GM21515 (cell line): ENCODE measurements at regions not wholly inside any gene's neighbourhood (a gene's known extent, or its start where the extent isn't known, plus 50 kb on each side); places are given as distances from the start of the nearest gene placed in this dataset.

Experiments
- ATAC-seq: cut with Tn5 transposase; IDR thresholded peaks from one replicate; pipeline ENCODE4 v1.9.1; 2021; ENCODE audit not compliant: unreplicated experiment

DNA sequence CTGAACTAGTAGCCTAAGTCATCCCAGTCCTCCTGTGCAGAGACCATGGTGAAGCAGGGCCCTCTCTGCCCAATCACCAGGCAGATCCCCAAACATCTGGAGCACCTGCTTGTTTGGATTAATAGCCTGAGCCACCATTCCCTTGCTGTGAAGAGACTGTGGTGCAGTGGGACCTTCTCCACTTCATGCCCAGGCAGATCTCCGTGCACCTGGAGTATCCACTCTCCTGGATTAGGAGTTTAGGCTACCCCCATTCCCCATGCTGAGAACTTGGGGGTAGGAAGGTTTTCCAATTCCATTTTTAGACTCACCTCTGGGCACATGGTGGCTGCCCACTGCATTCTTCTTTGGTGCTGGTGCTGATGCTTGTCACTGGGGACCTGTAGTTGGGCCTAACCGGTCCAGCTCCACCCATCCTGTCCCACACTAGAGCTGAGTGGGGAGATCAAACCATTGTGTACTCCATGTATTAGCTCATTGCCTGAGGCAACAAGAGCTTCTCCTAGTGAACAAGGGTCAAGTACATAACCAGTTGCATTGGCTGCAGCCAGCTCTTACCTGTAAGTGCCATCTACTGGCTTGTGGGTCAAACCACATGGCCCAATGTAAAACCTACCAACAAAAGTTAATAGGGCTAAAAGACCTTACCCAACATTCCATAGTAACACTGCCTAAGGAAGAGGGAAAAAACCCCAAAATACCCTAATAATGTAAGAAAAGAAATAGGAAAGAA is 382.5 kb upstream of the CBLB start:
- no peak for ATAC-seq

DNA sequence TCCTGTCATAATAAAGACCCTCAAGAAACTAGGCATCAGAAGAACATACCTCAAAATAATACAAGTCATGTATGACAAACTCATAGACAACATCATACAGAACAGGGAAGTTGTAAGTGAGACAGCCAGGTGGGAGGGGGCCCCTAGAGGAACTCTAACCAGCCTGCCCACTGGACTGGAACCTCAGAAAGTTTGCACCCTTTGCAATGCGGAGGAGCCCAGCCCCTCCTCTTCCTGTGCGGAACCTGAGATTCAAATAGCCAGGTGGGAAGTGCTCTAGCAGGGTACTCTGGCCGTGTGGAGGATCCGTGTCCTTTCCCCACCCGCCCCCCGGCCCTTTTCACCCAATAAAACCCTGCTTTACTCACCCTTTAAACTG is 387.0 kb upstream of the CBLB start:
- peak; percentile 92 for ATAC-seq

DNA sequence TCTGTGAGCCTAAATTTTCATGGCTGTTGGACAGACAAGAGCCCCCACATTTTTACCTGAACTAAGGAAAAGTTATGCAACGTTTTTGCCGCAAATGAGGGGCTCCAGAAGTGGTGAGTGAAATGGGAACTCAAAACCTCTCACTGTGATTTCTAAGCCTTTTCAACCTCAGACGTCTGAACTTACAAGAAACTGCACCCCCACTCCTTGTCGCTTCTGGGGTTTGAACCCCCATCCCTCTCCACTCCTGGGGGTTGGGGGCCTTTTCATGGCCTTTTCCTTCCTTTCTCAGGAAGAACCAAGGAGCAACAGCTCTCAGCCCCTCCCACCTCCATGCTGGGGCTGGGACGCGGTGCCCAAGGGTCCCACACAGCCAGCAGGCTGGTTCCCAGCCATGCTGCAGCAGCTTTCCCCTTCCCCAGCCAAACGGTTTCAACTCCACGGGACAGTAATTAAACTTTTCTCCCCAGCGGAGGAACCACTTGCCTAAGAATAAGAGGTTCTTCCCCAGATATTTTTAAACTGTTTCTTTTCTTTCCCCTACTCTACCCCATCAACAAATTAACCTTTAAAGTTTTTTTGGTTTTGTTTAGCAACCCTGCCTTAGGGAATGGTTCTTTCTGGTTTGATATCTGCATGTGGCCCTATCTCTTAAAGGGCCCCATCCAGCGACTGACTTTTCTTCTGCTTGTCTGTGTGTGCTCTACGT is 387.6 kb upstream of the CBLB start:
- peak; percentile 37 for ATAC-seq

DNA sequence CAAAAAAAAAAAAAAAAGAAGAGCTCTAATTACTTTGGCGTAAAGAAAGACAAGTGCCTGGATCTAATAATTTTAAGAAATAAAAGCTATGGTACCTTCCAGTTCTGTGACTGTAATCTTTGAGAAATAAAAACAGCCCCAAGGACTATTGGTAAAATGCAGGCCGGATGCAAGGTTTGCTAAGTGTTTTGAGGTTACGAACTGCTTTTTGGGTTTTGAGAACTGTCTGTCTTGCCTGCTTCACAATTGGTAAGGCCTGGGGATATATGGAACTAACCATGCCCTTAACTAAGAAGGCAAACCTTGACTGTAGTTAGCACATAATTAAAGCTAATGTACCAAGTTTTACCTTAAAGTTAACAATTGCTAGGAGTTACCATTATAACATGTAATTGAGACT is 388.4 kb upstream of the CBLB start:
- ATAC-seq, result peak; percentile 13

DNA sequence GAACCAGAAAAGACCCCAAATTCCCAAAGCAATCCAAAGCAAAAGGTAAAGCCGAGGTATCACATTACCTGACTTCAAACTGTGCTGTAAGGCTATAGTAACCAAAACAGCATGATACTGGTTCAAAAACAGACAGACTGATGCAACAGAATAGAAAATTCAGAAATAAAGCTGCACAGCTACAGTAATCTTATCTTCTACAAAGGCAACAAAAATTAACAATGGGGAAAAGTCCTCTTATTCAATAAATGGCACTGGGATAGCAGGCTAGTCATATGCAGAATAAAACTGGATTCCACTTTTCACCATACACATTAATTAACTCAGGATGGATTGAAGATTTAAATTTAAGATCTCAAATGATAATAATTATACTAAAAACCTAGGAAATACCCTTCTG is 392.6 kb upstream of the CBLB start:
- ATAC-seq, result no peak

DNA sequence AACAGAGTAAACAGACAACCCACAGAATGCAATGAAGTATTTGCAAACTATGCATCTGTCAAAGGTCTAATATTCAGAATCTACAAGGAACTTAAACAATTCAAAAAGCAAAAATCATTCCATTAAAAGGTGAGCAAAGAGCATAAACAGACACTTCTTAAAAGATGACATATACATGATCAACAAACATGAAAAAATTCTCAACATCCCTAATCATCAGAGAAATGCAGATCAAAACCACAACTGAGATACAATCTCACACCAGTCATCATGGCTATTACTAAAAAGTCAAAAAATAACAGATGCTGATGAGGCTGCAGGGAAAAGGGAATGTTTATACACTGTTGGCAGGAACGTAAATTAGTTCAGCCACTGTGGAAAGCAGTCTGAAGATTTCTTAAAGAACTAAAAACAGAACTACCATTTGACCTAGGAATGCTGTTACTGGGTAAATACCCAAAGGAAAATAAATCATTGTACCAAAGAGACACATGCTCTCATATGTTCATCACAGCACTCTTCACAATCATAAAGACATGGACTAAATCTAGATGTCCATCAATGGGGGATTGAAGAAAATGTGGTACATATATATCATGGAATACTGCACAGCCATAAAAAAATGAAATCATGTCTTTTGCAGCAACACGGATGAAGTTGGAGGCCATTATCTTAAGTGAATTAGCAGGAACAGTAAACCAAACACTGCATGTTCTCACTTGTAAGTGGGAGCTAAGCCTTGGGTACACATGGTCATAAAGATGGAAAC is 393.3 kb upstream of the CBLB start:
- ATAC-seq, result no peak

DNA sequence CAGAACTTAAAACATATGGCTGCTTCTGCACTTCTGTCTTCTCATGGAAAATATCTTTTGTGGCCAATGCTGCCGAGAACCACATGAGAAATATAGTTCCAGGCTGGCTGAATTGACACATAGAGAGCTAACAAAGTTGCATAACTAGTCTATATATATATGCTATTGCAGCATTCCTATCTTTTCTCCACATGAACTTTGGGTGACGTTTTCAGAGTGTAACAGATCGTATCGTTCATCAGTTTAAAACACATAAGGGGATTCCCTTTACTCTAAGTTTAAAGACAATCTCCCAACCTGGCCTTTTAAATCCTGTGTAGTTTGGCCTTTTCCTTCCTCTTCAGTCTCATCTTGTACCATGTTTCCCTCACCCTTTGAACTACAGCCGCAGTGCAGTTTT is 394.2 kb upstream of the CBLB start:
- ATAC-seq, result no peak

DNA sequence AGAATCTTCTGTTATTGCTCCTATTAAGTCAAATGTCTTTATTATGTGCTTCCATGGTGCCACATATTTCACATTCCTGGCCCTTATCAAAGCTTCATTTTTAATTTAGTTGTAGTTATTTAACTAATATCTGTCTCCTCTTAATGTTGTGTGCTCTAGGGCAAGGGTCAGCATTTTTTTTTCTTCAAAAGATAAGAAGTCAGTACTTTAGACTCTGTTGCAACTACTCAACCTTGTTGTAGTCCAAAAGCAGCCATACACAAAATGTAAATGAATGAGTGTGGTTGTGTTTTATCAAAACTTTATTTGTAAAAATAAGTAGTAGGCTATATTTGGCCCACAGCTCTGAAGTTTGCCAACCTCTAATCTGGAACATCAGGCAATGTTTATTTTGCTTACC is 394.7 kb upstream of the CBLB start:
- no peak for ATAC-seq

DNA sequence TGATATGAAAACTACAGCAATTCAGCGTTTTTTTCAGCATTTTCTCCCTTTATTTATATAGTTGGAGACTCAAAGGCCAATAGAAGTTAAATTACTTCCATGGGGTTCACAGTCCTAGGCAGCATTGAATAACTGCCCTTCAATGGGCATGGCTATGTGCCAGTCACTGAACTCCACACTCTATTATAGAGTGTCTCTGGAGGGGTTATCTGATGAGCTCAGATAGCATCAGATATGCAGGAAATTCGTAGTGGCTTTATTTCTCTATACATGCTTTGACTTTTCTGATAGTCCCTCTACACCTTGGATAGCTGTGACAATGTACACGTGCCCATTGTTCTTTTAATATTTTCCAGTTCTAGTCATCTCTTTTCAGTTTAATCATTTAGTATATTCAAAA is 396.9 kb upstream of the CBLB start:
- ATAC-seq, result no peak

DNA sequence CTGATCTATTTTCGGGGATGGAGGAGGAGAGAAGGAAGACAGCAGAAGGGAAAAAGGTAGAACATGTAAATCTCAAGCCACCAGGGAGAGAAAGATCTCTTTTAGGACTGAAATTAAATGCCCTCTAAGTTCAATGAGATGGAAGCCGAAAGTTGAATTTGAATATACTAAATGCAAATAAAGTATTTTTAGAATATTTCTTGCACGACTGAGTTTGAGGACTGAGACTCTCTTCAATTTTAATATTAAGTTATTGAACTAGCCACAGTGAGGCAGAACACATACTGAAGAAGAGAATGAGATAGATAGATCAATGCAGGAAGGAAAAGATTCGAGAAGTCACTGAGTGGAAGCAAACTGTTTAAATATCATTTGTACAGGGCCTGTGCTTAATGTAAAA is 399.9 kb upstream of the CBLB start:
- no peak for ATAC-seq

DNA sequence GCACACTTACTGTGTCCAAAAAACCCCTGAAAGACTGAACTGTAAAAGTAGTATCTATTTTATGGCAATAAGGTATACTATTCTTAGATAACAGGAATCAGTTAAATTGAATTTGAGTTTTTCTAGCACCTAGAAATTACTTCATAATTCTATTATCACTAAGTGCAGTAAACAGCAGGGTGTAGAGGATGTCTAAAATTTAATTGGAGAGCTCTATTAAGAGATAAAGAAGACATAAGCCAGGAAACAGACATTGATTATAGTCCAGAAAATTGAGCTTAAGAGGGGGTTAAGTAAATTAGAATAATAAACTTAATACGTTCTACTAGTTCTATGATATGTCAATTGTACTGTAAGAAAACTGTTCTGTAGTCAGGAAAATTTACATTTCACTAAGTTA is 403.5 kb upstream of the CBLB start:
- ATAC-seq, result no peak

DNA sequence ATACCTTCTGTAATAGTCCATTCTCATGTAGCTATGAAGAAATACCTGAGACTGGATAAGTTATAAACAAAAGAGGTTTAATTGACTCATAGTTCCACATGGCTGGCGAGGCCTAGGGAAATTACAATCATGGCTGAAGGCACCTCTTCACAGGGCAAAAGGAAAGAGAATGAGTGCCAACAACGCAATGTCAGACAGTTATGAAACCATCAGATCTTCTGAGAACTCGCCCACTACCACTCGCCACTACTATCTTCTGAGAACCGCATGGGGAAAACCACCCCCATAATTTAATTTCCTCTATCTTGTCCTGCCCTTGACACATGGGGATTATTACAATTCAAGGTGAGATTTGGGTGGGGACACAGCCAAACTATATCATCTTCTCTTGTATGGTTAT is 406.8 kb upstream of the CBLB start:
- no peak for ATAC-seq

DNA sequence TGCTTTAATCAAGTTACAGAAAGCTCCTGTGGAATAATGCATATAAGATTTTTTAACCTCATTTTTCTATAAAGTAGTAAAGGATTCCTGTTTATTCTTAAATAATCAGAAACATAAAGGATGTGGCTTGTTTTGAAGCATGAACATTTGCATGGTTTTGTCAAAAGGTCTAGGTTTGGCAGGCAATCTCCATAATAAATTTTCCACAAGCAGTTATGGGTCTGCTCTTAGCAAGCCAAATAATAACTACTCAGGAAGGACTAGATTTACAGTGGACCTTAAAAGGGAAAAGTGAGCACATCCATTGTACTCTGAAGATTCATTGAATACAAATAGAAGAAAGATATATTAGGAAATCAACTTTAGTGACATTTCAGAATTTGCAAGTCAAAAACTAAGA is 407.3 kb upstream of the CBLB start:
- no peak for ATAC-seq

DNA sequence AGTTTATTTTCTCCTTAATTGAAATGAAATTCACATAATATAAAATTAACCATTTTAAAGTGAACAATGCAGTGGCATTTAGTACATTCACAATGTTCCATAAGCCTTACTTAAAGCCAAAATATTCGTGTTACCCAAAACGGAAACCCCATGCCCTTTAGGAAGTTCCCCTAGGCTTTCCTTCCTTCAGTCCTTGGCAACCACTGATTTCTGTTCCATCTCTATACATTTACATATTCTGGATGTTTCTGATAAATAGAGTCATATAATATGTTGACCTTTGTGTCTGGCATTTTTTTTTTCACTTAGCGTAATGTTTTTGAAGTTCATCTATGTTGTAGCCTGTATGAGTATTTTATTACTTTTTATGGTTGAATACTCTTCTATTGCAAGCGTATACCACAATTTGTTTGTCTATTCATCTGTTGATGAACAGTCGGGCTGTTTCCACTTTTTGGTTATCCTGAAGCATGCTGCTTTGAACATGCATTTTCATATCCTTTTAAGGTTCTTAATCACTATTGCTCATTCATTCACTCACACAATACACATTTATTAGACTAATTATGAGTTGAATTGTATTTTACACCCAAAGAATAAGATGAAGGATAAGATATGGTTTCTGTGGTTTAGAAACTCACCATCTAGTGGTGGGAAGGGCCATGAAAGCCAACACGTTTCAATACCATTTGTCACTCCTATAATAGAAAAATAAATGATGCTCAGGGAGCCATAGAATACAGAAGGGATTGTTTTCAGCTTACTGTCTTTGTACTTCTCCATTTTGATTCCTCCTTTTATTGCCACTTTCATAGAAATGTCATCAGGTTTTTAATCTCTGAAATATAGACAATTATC is 408.2 kb upstream of the CBLB start:
- ATAC-seq, result no peak

DNA sequence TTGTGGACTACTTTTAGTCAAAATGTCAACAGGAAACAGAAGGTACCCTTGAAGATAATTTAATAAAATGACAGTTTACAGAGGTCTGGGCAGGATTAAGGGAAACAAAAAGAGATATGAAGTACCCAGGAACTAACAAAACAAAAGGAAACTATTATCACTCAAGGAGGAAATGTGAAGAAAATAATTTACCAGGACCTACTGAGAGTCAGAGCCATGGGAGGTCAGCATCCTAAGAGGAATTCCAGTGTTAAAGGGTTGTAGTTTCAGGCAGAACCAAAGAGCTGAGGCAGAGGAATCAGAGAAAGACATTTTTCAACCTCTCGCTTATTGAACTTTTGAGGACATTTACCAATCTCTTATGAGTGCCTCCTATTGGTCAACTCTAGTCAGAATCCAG is 408.9 kb upstream of the CBLB start:
- ATAC-seq, result no peak

DNA sequence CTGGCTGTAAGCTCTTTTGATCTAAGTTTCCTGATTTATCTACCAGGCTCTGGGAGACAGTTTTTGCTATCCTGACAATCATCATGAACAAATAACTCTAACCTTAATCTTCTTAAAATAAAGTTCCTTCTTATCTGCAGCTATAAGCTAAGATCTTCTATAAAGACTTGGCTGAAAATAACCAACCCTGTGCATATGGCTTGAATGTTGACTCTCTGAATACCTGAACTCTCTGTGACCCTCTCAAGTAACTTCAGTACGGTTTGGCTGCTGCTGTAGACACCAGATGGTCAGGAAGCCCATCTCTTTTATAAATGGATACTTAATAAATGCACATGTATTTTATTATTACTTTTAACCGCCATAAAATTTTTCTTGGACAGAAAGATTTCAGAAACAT is 412.4 kb upstream of the CBLB start:
- ATAC-seq, result no peak

DNA sequence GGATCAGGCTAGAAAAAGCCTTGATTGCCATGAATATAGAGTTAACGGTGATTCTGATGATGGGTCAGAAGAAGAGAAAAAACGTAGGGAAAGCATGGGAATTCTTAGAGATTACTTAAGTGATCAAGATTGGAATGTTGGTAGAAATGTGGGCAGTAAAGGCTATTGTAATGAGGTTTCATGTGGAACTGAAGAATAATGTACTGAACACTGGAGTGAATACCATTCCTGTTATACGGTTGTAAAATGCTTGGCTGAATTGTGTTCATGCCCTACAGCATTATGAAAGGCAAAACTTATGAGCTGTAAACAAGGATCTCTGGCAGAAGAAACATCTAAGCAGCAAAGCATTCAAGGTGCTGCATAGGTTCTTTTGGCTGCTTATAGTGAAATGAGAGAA is 414.1 kb upstream of the CBLB start:
- ATAC-seq, result no peak

DNA sequence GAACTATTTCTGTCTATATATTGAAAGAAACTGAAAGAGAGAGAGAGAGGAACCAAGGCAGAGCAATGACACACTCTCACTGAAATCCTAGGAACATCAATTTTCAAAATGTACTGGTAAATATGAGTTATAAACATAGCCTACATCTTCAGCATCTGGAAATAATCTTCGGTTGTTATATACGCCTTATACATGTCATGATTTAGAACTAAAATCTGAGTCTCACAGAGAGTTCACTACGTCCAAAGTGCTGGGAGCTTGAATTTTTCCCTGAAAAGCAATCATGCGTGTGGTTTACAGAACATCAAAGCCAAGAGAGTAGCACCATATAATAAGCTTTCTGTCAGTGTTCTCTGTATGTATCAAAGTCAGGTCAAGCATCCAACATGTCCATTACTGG is 420.0 kb upstream of the CBLB start:
- ATAC-seq, result no peak

DNA sequence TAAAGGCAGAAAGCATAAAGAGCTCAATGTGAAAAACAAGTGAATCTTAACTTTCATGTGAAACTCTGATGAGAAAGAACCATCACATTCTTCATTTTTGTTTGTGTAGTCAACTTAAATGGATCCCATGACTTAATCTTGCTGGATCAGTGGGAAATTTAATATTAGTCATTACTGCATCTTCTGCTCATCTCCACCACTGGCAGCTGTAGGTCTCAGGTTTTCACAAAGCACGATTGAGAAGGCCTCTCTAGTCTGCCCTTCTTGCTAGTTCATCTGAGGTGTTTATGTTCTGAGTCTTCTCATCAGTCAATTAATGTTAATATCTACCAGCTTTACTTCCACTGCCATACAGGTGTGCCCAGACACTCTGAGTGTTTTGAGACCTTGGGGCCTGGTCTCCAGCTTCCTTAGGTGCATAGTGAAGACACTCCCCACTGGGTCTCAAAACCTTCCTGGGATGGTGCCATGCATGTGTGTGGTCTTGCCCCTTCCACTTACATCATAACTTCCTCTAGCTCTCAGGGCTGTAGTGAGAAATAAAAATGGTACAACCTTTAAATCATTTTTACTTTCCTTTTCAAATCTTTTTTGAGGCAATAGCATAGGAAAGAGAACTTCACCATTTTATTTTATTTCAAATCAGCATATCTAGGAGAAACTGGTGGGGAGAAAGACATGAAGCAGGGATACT is 421.6 kb upstream of the CBLB start:
- ATAC-seq, result no peak

DNA sequence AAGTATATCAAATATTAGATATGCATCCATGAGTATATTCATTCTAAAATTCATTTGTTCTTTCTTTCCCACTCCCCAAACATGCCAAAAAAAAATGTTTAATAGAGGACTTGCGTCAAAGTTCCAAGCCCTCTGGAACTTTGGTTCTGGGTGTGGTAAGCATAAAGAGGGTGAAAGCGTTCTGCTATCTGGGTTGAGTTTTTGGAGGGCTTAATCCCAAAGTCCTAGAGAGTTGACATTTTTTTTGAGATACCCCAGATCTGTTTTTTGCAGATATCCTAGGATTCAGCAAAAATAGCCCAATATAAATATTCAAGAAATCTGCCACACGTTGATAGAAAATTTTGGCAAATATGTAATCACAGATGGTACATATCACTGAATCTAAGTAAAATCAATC is 424.3 kb upstream of the CBLB start:
- no peak for ATAC-seq

DNA sequence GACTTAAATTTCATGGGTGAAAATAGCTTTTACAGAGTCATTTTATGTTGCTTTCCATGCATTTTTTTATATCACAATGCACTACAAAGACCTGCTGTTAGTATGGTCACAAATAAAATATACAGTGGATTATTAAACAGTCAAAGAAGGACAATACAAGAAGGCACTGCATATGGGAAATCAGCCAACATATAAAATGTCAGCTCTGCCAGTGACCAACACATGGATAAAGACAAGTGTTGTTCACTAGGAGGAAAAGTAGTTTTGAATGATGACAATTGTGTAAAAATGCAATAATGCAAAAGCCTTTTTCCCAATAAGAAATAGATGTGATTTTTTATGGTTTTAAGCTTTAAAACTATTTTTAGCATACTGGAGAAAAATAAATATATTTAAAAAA is 425.3 kb upstream of the CBLB start:
- no peak for ATAC-seq
